ENCODE measurements at regions not wholly inside any gene's neighbourhood (a gene's known extent, or its start where the extent isn't known, plus 50 kb on each side); places are given as distances from the start of the nearest gene placed in this dataset.

DNA sequence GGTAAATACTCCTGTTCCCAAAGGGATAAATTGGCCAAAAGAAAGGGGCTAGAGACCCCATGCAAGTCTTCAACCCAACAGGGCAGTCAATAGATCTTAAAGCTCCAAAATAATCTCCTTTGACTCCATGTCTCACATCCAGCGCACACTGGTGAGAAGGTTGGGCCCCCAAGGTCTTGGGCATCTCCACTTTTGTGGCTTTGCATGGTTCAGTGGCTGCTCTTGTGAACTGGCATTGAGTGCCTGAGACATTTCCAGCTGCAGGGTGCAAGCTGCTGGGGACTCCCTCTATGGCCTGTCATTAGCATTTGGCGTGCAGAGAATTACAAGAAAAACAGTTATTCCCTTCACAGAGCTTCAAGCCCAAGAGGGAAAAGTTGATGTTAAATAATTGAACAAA is 224.7 kb downstream of the MTRR start:
- FAIRE-seq (no peak), DNase-seq (ENCODE audit: insufficient read length) (no peak)
- TF ChIP-seq POLR2AphosphoS5 (IDR thresholded peaks at IDR 0.05; ENCODE audit: low read depth, low read length) (no peak), POLR2A (IDR thresholded peaks at IDR 0.05; ENCODE audit: low read depth, low read length) (no peak), TAF1 (IDR thresholded peaks at IDR 0.05; ENCODE audit: borderline replicate concordance, low read depth, low read length) (no peak)

DNA sequence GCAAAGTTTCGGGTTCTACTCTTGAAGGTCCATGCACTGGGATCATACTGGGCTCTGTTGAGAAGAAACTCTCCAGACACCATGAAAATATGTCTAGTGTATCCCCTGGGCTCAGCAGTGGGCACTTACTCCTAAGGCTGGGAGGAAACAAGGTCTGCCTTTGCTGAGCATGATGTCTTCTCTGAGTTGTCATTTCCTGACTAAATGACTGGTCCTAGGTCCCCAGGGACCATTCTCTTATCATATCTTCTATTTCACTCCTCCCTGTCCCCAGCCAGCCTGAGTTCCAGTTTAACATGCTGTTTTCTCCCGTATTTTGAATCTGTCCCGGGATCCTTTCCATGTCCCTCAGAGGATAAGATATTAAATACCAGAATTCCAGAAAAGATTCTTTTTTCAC is 225.4 kb downstream of the MTRR start:
- DNase-seq (ENCODE audit: insufficient read length) = no peak
- FAIRE-seq = no peak
- TF ChIP-seq POLR2A (IDR thresholded peaks at IDR 0.05; ENCODE audit: low read depth, low read length) (no peak), TAF1 (IDR thresholded peaks at IDR 0.05; ENCODE audit: borderline replicate concordance, low read depth, low read length) (no peak), POLR2AphosphoS5 (IDR thresholded peaks at IDR 0.05; ENCODE audit: low read depth, low read length) (no peak)

DNA sequence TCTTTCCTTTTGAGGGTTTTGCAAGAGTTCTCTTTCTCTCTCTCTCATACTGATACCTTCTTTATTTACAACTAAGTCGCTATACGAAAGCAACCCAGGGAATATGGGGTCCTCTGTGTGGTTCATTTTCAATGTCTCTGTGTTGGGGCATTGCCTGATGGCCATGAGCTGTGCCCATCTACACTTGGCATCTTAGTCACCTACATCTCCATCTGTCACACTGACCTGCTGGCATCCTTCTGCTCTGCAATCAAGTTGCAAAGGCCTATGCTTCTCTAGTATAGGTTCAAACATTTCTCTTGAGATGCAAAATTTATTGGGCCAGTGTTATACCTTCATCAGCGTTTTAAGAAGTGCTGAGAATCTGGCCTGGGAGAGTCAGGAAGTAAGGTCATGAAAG is 228.2 kb downstream of the MTRR start:
- no peak for FAIRE-seq
- no peak for DNase-seq (ENCODE audit: insufficient read length)
- TF ChIP-seq POLR2A (IDR thresholded peaks at IDR 0.05; ENCODE audit: low read depth, low read length) (no peak), POLR2AphosphoS5 (IDR thresholded peaks at IDR 0.05; ENCODE audit: low read depth, low read length) (no peak), TAF1 (IDR thresholded peaks at IDR 0.05; ENCODE audit: borderline replicate concordance, low read depth, low read length) (no peak)

DNA sequence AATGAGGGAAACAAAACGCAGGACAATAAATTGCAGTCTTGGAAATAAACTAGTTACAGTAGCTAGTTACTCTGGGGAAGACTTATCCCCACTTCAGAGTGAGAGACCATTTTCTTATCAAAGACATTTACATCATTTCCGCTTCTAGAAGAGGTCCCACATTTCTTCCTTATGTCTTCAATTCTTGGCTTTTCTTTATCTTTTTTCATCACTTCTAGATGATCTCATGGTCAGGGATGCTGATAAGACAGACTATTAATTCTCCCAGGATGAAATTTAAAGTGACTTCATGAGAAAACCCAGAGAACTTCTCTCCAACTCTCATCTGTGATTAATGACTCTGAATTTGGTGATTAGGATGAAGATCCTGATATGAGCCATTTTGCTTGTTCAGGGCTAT is 229.1 kb downstream of the MTRR start:
- FAIRE-seq = no peak
- no peak for DNase-seq (ENCODE audit: insufficient read length)
- TF ChIP-seq POLR2A (IDR thresholded peaks at IDR 0.05; ENCODE audit: low read depth, low read length) (no peak), POLR2AphosphoS5 (IDR thresholded peaks at IDR 0.05; ENCODE audit: low read depth, low read length) (no peak), TAF1 (IDR thresholded peaks at IDR 0.05; ENCODE audit: borderline replicate concordance, low read depth, low read length) (no peak)

DNA sequence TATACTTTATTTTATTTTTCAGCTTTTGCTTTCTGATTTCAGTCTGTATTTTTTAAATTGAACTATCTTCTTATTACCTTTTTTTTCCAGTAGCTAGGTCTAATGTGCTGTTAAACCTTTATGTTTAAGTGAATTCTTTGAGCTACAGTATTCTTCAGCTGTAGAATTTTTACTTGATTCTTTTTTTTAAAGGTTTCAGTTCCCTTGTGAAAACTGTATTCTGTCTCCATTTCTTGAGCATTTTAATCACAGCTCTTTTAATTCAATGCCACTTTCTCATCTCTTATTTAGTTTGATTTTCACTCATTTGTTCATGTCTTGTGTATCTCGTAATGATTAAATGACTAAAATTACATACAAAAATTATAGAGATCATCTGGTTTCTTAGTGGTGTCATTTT is 233.8 kb downstream of the MTRR start:
- FAIRE-seq (no peak), DNase-seq (ENCODE audit: insufficient read length) (no peak)
- TF ChIP-seq TAF1 (IDR thresholded peaks at IDR 0.05; ENCODE audit: borderline replicate concordance, low read depth, low read length) (no peak), POLR2AphosphoS5 (IDR thresholded peaks at IDR 0.05; ENCODE audit: low read depth, low read length) (no peak), POLR2A (IDR thresholded peaks at IDR 0.05; ENCODE audit: low read depth, low read length) (no peak)

DNA sequence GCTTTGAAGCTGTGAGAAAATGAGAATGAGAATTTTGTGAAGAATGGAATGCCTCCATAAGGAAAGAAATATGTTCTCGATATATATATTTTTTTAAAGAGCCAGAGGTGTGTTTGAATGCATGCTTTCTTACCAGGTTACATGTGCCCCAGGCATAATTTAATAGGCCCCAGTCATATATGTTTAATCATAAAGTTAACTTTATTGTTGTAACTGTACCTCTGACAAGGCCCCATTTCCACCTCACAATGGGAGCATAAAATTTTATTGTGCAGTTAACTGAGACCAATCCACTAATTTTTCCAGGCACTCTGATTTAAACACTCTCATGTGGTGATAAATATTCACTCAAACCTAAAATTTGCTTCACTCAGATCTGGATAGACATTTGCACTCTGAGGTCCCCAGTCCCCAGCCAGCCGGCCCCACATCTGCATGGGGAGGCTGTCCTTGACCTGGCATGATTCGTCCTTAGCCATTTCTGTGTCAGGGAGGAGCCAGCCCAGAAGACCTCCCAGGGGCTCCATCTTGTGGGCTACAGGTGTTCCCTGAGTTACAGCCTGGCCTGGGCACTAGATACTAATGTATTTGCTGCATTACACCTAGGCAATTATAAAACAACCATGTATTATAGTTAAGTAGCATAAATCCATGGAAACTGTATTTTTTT is 245.8 kb downstream of the MTRR start:
- FAIRE-seq (no peak), DNase-seq (ENCODE audit: insufficient read length) (no peak)
- TF ChIP-seq POLR2AphosphoS5 (IDR thresholded peaks at IDR 0.05; ENCODE audit: low read depth, low read length) (no peak), TAF1 (IDR thresholded peaks at IDR 0.05; ENCODE audit: borderline replicate concordance, low read depth, low read length) (no peak), POLR2A (IDR thresholded peaks at IDR 0.05; ENCODE audit: low read depth, low read length) (no peak)

DNA sequence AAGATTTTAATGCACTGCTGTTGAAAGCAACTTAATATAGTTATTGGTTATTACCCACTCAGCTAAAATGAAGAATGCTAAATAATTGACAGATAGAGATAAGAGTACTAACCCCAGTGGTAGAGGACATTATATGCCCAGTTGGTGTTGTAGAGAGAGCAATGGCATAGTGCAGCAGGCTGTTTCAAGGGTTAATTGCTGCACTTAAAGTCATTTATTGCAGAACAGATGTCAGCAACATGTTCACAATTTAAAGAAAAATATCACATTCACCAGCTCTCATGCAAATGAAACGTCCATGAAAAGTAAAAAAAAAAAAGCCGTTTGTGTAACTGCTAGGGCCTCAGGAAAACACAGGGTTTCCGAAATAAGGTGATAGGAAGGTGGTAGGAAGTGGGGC is 254.6 kb downstream of the MTRR start:
- FAIRE-seq (no peak), DNase-seq (ENCODE audit: insufficient read length) (no peak)
- no peak for TF ChIP-seq TAF1 (IDR thresholded peaks at IDR 0.05; ENCODE audit: borderline replicate concordance, low read depth, low read length)
- TF ChIP-seq POLR2A (IDR thresholded peaks at IDR 0.05; ENCODE audit: low read depth, low read length) = no peak
- TF ChIP-seq POLR2AphosphoS5 (IDR thresholded peaks at IDR 0.05; ENCODE audit: low read depth, low read length) = no peak

DNA sequence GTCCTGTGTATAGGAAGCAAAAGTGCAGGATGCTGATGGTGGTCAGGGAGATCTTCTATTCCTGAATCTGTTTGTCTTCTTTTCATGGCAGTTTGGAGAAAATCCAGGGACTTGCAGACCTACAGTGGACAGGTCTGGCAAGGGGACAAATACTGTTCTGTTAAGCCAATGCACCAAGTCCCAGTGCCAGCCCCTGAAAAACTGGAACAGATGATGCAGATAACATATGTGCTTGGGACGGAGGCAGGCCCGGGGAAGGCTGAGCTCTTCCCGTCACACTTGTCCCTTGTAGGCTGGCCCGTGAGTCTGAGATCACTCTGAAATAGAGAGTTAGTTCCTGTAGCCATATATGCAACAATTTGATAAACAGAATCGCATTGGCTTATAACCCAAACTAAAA is 265.7 kb downstream of the MTRR start:
- DNase-seq (ENCODE audit: insufficient read length) (no peak), FAIRE-seq (no peak)
- TF ChIP-seq POLR2AphosphoS5 (IDR thresholded peaks at IDR 0.05; ENCODE audit: low read depth, low read length) (no peak), POLR2A (IDR thresholded peaks at IDR 0.05; ENCODE audit: low read depth, low read length) (no peak)

DNA sequence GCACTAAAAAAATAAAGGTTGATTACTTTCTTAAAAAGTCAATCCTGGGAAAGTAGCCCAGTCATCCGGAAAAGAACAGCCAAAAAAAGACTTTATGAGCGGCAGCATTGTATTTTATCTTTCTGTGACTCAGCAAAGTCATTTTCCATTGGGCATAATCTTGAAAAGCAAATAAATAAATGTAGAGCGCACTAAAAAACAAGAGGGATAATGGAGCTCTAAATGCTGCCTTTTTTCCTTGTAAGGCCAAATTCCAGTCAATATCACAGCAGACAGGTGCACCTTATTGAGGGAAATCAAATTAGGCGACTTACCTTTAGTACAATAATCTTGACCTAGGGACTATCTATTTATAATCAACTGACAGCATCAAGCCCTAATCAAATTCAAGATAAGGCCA is 266.8 kb downstream of the MTRR start:
- no peak for DNase-seq (ENCODE audit: insufficient read length)
- FAIRE-seq = no peak
- no peak for TF ChIP-seq POLR2A (IDR thresholded peaks at IDR 0.05; ENCODE audit: low read depth, low read length)
- no peak for TF ChIP-seq TAF1 (IDR thresholded peaks at IDR 0.05; ENCODE audit: borderline replicate concordance, low read depth, low read length)
- no peak for TF ChIP-seq POLR2AphosphoS5 (IDR thresholded peaks at IDR 0.05; ENCODE audit: low read depth, low read length)

DNA sequence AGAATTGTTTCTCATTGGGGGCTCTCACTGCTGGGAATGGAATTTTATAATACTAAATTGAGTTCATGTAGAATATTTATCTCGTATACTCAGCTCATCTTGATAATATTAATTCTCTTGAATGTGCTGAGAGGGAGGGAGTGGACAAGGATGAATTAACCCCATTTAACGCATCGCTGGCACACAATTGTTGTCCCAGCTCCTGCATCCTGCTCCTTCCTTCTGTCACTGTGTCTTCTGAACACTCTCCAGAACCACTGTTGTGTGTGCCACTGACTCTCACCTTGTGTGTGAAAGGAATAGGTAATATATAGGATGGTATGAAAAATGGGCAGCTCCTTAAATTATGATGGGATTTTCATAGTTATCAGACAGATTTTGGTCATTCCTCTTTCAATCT is 267.3 kb downstream of the MTRR start:
- DNase-seq (ENCODE audit: insufficient read length) (no peak), FAIRE-seq (no peak)
- TF ChIP-seq POLR2AphosphoS5 (IDR thresholded peaks at IDR 0.05; ENCODE audit: low read depth, low read length) (no peak), TAF1 (IDR thresholded peaks at IDR 0.05; ENCODE audit: borderline replicate concordance, low read depth, low read length) (no peak), POLR2A (IDR thresholded peaks at IDR 0.05; ENCODE audit: low read depth, low read length) (no peak)

DNA sequence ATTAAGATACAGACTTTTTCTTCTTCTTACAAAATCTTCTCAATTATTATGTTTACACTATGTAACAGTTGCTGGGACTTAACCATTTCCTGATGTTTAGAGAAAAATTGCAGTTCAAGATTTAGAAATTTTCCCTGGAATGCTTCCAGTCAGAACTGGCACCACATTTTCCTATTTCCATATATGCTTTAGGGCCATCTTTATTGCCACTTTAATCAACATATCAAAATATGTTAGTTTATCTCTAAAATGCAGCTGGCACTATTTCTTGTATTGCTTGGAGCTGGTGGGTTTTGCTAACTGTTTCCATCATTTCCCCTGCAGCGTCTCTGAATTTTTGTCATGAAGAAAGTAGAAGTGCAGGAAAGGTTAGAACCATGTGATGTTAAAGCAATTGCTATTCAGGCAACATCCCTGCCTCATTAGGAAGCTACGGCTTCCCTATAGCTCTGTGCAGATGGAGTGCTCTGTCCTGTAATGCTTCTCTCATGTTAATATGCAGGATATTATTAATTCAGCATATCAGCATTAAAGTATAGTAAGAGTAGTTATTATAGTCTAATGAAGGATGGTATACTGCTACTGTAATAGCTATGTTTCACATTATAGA is 269.1 kb downstream of the MTRR start:
- no peak for FAIRE-seq
- DNase-seq (ENCODE audit: insufficient read length) = no peak
- TF ChIP-seq POLR2AphosphoS5 (IDR thresholded peaks at IDR 0.05; ENCODE audit: low read depth, low read length) (no peak), POLR2A (IDR thresholded peaks at IDR 0.05; ENCODE audit: low read depth, low read length) (no peak), TAF1 (IDR thresholded peaks at IDR 0.05; ENCODE audit: borderline replicate concordance, low read depth, low read length) (no peak)

DNA sequence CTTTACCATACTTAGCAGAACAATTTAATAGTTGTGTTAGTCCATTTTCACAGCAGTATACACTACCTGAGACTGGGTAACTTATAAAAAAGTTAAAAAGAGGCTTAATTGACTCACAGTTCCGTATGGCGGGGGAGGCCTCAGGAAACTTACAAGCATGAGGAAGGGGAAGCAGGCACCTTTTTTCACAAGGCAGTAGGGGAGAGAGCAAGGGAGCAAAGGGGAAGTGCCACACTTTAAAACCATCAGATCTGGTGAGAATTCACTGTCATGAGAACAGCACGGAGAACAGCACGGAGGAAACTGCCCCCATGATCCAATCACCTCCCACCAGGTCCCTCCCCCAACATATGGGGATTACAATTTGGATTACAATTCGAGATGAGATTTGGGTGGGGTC is 269.9 kb downstream of the MTRR start:
- DNase-seq (ENCODE audit: insufficient read length) (no peak), FAIRE-seq (no peak)
- TF ChIP-seq TAF1 (IDR thresholded peaks at IDR 0.05; ENCODE audit: borderline replicate concordance, low read depth, low read length) (no peak), POLR2A (IDR thresholded peaks at IDR 0.05; ENCODE audit: low read depth, low read length) (no peak), POLR2AphosphoS5 (IDR thresholded peaks at IDR 0.05; ENCODE audit: low read depth, low read length) (no peak)
